ENCODE measurements at regions not wholly inside any gene's neighbourhood (a gene's known extent, or its start where the extent isn't known, plus 50 kb on each side); places are given as distances from the start of the nearest gene placed in this dataset.

GRCh38 chr1:221509575-221510355 lies 232.1 kb downstream of the DUSP10 start:
- TF ChIP-seq CTCF (IDR thresholded peaks at IDR 0.05) = no peak
- TF ChIP-seq POLR2A (IDR thresholded peaks at IDR 0.05) = no peak

All from Peyer's patch (tissue), 4 donors.